HUDEP-2 (cell line): ENCODE measurements at regions not wholly inside any gene's neighbourhood (a gene's known extent, or its start where the extent isn't known, plus 50 kb on each side); places are given as distances from the start of the nearest gene placed in this dataset.

Experiments
- DNase-seq, 76 experiments: peaks; one replicate each; lab custom pipeline; 2025; ENCODE audit not compliant: unreplicated experiment in 76 of 76; lab: John Stamatoyannopoulos, UW

DNA sequence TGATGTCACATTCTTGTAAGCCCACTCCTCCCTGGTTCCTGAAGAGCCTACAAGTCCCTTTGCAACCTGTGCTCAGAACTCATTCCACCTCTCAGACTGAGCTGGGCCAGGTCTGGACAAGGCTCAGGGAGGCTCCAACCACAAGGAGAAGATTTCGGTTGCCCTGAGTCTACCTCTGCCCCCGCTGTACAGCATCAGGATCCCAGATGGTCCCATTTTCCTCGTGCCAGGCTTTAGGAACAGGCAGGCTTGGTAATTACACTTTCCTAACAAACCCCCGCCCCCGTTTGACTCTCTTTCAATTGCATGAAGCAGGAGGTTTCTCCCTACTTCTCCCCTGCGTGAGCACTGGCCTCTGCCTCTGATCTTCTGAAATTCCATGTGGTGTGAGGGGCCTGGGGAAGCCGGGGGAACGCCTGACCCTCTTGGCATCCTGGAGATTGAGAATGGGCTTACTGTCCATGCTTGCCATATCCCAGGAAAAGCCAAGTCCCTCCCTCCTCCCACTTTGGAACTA, 86.9 kb upstream of the CTNNA1 start:
- no peak for DNase-seq

DNA sequence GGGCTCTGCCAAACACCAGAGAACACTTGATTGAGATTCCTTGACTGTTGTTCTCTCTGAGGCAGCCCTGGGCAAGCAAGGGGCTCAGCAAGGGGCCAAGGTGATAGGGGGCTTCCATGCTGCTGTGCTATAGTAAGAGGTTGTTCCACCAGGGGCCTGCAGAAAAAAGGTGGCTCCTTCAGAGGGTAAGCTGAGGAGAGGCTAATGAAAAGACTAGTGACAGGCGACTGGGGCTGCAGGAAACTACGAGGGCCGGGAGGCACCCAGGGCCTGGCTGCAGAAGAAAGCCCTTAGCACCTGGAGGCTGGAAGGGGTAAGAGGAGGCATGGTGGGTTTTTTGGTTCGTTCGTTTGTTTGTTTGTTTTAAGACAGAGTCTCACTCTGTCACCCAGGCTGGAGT, 88.0 kb upstream of the CTNNA1 start:
- no peak for DNase-seq

DNA sequence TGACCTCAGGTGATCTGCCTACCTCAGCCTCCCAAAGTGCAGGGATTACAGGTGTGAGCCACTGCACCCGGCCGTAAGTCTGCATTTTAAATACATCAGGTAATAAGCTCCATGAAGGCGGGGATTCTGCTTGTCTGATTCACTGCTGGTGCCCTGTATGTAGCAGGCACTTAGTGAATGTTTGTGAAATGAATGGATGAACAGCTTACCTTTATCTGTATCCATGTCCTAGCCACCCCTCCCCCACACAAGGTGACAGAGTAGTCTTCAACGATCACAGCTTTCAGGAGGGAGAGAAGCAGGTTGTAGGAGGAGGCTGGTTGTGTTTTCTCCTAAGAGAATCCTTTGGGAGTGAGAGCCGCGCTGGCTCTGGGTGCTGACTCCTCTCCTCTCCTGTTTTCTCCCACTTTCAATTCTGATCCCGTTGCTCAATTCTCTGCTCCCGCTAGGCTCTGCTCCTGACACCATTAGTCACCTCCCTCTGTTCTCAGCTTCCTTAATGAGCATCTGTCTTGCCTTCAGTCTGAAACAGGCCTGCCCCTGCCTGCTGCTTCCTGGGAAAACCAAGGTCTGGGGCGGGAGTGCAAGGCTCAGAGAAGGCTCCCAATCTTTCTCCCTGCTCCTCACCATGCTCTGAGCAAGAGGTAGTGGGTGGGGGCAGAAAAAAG, 88.8 kb upstream of the CTNNA1 start:
- no peak for DNase-seq

- no peak for DNase-seq
Measured at GRCh38 chr5:138663561-138663960, 88.4 kb upstream of the HSPA9 start.

DNA sequence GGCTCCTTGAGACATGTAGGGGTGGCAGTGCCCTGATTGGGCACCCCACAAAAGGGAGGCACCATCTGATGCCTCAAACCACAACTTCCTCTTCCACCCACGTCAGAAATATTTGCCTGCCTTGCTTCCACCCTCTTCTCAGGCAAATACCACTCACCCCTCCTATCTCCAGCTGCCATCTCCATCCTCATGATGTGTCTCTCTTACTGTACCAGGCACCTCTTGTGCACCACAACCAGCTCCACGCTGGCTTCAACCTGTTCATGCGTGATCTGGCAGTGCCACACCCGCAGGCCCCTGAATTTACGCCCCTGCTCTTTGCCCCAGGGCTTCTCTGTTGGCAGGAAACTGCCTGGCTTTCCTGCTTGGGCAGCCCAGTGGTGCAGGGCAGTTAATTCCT, 87.8 kb upstream of the HSPA9 start:
- DNase-seq = no peak

DNA sequence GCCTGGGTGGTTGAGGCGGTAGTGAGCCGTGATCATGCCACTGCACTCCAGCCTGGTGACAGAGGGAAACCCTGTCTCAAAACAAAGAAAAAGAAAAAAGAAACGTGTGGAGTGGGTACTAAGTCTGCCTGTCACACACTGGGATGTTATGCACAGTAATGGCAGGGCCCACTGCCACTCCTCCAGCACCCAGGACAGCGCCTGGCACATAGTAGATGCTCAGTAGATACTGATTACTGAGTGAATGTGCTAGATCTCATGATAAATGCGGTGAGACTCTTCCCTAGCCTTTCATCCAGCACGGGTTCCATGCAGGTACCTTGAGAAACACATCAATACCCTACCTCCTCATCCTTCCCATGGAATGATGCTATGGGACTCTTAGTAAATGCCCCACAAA, 87.4 kb upstream of the HSPA9 start:
- DNase-seq = peak in 4 of 76 experiments; percentile 1 to 16 (median 9)

DNA sequence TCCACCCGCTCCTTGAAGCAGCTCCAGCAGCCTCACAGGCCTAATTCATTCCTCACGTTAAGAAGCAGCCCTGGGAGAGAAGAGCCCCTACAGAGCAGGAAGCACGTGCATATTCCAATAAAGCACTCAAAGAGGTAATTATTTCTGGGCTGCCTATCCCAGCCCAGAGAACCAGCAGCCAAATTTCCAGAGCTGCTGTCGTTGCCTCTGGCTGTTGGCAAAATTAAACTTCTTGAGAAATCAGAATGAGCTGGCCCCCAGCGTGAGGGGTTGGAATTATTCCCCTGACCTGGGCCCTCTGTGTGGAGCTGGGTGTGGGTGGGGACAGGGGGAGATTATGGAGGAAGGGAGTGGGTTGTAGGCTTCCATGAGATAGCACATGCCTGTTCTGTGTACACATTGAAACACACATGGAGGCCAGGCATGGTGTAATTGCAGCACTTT, 86.8 kb upstream of the HSPA9 start:
- no peak for DNase-seq

- no peak for DNase-seq
Measured at GRCh38 chr5:138661291-138661960, 86.2 kb upstream of the HSPA9 start.

GRCh38 chr5:138660051-138660572, 84.9 kb upstream of the HSPA9 start:
- no peak for DNase-seq

GRCh38 chr5:138659561-138659960, 84.4 kb upstream of the HSPA9 start:
- DNase-seq = no peak

GRCh38 chr5:138659121-138659520, 83.9 kb upstream of the HSPA9 start:
- DNase-seq = no peak

DNA sequence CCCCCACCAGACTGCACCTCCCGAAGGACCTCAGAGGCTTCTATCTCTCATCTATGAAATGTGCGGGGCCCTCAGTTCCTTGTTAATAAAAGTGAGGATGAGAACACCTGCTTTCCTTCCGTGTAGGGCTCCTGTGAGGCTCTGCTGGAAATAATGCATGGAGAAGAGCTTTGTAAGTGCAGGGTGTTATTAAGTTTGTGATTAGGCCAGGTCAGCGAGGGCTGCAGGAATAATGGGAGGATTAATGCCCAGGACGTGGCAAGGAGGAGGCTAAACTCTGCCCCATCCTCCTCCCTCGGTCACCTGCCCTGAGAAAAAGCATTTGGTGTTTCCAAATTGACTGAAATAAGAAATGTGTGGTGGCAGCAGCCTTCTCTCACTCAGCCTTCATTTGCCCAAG, 83.5 kb upstream of the HSPA9 start:
- DNase-seq = no peak

- DNase-seq = no peak
Measured at GRCh38 chr5:138657360-138657759, 82.2 kb upstream of the HSPA9 start.

DNA sequence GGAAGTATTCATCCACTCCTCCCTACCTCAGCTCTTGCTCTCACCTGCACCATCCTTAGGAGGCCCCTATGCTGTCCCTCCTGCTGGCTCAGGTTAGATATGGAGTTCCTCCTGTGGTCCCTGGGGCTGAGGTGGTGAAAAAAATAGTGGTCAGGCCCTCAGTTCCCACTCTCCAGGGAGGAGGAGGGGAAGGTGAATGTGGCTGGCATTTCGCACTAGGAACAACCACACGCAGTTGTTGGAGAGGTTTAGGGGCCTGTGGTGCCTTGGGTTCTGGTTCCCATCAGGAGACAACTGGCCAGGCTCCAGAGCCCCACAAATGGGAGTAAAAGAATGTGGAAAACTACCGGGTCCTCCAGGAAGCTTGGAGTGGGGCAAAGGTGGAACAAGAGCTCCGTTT, 81.7 kb upstream of the HSPA9 start:
- no peak for DNase-seq

- DNase-seq = no peak
Measured at GRCh38 chr5:138655530-138656190, 80.5 kb upstream of the HSPA9 start.

DNA sequence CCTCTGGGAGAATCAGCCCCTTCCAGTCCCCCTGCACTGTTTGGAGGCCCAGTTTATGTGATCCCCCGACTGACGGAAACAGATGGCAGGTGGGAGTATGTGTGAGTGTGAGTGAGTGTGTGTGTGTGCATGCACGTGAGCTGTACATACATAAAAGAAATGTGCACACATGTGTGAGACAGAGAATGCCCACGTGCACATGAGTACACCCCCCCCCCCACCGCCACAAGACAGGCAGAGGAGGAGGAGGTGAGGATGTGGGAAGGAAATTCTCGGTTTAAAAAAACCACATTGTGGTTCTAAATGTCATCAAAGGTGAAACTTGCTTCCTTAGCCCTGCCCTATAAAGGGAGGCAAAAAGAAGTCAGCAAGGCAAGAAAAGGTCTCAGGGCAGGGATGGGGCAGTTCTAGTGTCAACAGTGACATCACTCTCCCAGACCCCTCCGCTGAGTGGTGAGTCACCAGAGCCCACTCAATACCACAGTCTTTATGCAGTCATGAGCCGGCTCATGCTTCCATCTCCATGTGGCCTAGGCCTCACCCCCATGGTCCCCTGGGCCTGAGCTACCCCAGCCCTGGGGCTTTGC, 79.2 kb upstream of the HSPA9 start:
- no peak for DNase-seq

GRCh38 chr5:138653502-138653901, 78.3 kb upstream of the HSPA9 start:
- peak in 9 of 76 experiments; percentile 1 to 19 (median 7) for DNase-seq

DNA sequence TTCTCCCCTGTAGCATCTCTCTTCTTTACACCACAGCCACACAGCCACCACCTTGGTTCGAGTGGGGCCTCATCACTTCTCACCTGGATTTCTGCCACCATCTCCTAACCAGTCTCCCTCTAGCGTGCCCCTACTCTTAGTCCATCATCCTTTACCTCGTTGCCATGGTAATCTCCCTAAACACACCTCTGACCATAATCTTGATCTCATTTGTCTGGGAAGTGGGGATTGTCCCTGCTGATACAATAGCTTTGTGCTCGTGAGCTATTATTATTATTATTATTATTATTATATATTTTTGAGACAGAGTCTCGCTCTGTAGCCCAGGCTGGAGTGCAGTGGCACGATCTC, 76.5 kb upstream of the HSPA9 start:
- DNase-seq = no peak

DNA sequence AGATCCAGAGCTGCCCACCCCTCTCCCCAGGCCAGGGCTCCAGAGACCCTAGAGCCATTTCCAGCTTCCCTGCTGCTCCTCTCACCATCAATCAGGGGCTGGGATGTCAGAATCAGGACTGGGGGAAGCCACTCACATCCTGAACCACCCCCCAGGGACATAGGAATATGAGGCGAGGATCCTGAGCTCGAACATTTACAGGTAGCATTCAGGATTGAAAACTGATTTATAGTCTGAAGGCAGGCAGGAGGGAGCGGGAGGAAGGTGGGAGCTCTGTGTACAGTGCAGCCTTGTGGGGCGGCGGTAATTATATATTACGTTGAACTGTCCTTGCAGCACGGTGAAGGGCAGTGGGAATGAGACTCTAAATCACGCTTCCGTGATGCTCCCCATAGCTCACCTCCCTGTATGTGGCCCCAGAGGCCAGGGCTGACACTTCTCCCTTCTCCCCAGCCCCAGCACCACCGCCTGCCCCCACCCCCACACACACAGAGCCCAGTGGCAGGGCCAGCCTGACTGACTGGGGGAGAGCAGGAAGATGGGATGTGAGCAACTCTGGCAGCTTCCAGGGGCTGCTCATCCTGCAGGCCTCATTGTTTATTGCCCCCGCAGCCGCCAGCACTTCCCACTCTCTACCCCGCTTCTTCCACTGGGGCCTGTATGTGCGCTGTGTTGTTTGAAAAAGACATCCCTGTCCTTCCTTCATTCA, 76.0 kb upstream of the HSPA9 start:
- no peak for DNase-seq

DNA sequence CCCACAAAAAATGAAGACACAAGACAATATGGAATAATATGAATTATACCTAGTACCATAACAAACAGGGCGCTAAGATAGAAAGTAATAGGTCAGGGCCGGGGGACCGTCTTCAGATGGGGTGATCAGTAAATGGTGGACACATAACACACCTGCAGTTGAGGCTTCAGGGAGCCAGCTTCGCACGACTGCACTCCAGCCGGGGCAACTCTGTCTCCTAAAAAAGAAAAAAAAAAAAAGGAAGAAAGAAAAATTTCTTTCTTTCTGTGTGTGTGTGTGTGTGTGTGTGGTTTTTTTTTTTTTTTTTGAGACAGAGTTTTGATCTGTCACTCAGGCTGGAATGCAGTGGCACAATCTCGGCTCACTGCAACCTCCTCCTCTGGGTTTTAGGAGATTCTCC, 75.0 kb upstream of the HSPA9 start:
- no peak for DNase-seq

GRCh38 chr5:138649775-138650174, 74.6 kb upstream of the HSPA9 start:
- DNase-seq = no peak
